HG03442 (cell line): ENCODE measurements at regions not wholly inside any gene's neighbourhood (a gene's known extent, or its start where the extent isn't known, plus 50 kb on each side); places are given as distances from the start of the nearest gene placed in this dataset.
"Not testable (repeated sequence)": the region's sequence is repeated elsewhere in the genome, so short reads cannot be mapped to it uniquely, and the experiment has no call there.

Experiments used
- ATAC-seq: cut with Tn5 transposase; IDR thresholded peaks from one replicate; pipeline ENCODE4 v1.9.1; 2021; ENCODE audit warnings: mild to moderate bottlenecking, moderate library complexity; ENCODE audit not compliant: unreplicated experiment

GRCh38 chr12:78331753-78332152 is 501.1 kb downstream of the NAV3 start:
- ATAC-seq = no peak

DNA sequence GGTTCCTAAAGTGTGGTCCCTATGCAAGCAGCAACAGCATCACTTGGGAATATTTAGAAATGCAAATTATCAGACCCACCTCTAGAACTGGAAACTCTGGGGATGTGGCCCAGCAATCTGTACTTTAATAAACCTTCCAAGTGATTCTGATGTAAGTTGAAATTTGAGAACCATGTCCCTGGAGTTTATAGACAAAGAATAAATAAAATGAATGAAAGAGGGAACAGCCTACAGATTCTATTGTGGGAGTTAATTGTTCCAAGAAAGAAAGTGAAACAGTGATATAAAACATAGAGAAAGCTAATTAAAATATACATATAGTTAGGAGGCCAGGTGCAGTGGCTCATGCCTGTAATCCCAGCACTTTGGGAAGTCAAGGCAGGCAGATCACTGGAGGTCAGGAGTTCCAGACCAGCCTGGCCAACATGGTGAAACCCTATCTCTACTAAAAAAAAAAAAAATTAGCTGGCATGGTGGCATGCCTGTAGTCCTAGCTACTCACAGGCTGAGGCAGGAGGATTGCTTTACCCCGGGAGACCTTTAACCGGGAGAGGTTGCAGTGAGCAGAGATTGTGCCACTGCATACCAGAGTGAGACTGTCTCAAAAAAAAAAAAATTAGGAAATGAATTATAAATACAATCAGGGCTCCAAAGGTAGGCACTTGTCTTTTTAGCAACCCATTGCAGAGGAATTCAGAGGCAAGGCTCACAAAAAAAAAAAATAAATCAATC is 507.5 kb downstream of the NAV3 start:
- no peak for ATAC-seq

DNA sequence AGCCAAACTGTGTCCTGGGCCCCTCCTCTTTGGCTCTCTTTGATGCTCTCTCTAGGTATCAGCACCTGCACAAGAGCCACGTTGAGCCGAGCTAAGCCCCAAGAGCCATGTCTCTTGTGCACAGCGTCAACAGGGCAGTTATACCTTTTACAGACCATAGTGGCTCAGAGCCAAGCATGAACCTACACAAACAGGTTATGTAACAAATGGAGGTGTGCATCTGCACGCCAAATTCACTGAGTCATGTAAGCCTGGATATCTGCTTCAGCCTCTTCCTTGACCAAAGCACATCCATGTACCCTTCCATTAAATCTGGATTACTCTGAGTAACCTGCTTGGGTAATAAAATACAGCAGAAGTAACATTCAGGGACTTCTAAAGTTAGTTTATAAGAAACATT is 509.7 kb downstream of the NAV3 start:
- ATAC-seq = no peak

- no peak for ATAC-seq
These were observed 513.0 kb downstream of the NAV3 start for GRCh38 chr12:78343657-78344056.

- no peak for ATAC-seq
These were observed 505.1 kb upstream of the SYT1 start for GRCh38 chr12:78359520-78359919.

- no peak for ATAC-seq
These were observed 502.9 kb upstream of the SYT1 start for GRCh38 chr12:78361683-78362082.

DNA sequence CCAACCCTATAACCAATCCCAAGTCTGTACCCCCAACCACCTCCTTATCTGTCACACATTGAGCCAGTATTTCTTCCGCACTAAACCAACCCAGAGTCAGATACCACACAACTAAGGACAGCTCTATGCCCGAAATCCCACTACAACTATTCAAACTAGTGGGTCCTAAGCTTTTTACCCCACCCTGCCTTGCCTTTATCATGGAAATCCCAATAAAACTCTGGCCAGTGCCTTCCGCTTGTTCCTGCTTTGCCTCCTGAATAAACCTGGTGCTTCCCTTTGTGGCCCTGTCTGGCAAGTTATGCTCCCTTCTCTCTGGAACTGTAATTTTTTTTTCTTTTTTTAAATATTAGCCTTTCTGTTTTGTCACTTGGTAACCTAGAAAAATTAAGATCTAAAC is 493.3 kb upstream of the SYT1 start:
- no peak for ATAC-seq

- no peak for ATAC-seq
These were observed 489.1 kb upstream of the SYT1 start for GRCh38 chr12:78375461-78375860.

- ATAC-seq = no peak
These were observed 488.3 kb upstream of the SYT1 start for GRCh38 chr12:78376257-78376656.

DNA sequence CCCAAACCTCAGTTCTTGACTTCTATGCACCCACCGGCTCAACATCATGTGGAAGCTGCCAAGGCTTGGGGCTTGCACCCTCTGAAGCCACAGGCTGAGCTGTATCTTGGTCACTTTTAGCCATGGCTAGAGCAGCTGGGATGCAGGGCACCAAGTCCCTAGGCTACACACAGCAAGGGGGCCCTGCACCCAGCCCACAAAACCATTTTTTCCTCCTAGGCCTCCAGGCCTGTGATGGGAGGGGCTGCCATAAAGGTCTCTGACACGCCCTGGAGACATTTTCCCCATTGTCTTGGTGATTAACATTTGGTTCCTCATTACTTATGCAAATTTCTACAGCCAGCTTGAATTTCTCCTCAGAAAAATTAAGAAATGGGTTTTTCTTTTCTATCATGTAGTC is 485.5 kb upstream of the SYT1 start:
- not testable (repeated sequence) for ATAC-seq

DNA sequence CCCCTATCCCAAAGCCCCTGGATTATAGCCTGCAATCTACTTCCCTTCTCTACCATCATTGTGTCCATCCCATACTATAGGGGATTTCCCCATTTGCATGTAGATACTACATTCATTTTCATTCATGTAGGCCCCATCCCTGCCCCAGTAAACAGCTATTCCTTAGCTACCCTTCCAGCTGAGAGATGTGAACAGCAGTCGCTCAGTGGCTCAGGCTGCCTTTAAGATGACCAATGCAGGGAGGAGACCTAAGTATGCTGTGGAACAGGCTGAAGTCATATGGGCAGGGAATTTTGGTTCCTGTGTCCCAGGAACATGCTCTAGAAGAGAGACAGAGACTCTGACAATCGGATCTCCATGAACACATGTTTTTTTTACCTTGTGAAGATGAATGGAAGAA is 481.2 kb upstream of the SYT1 start:
- ATAC-seq = no peak

GRCh38 chr12:78384541-78384940 is 480.0 kb upstream of the SYT1 start:
- no peak for ATAC-seq

DNA sequence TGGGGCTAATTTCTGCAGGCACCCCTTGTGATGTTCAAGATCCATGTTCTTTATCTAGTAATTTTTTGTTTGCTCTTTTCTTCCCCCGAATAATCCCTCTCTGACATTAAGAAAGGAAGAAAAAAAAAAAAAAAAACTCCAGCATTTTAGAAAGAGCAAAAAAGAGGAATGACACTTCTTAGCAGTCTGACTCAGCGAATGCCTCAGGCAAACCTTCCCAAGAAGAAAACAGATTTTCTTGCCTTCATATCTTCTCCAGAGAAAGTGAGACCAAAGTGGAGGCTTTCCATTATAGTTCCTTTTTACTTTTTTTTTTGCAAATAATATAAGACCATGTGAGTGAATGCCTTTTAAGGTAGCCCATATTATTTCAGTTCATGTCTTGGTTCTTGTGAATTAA is 479.0 kb upstream of the SYT1 start:
- no peak for ATAC-seq

DNA sequence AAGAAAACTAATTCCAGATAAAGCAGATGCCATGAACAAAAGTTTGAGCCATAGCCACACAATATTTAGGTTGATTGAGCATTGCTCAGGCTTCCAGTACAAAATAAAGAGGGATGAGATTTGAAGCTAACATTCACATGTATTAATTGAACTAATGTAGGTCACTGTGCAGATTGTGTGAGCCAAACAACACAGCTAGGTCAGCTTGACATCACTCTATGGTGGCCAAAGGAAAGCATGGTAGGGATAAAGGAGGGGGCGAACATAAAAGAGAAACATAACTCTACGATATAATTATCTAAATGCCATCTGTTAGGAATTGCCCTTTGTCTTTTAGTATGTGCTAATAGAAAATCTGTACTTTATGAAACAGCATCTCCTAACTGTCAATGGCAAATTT is 477.7 kb upstream of the SYT1 start:
- ATAC-seq = no peak

GRCh38 chr12:78387721-78388120 is 476.9 kb upstream of the SYT1 start:
- no peak for ATAC-seq

- ATAC-seq = no peak
These were observed 476.1 kb upstream of the SYT1 start for GRCh38 chr12:78388461-78388860.

GRCh38 chr12:78390920-78391319 is 473.7 kb upstream of the SYT1 start:
- no peak for ATAC-seq

- no peak for ATAC-seq
These were observed 471.7 kb upstream of the SYT1 start for GRCh38 chr12:78392918-78393317.

GRCh38 chr12:78395961-78396360 is 468.6 kb upstream of the SYT1 start:
- ATAC-seq = no peak

- ATAC-seq = no peak
These were observed 468.0 kb upstream of the SYT1 start for GRCh38 chr12:78396538-78396937.

DNA sequence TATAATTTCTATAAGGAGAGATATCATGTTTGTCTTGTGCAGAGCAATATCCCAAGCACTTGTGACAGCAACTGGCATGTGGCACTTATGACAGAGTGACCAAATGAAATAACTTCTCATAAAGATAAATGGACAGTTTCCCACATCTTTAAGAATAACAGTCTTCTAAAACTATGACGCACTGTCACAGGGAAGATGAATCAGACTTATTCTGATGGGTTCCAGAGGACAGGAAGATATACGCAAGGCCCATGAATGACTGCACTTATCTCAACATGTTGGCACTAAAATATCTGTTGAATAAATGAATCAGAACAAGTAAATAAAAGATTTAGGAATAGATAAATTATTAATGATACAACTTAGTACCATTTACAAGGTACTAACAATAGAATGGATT is 465.8 kb upstream of the SYT1 start:
- no peak for ATAC-seq

GRCh38 chr12:78402366-78403134 is 462.0 kb upstream of the SYT1 start:
- ATAC-seq = no peak

GRCh38 chr12:78403136-78403535 is 461.4 kb upstream of the SYT1 start:
- no peak for ATAC-seq
